Right lung (tissue), 2 donors: ENCODE measurements at regions not wholly inside any gene's neighbourhood (a gene's known extent, or its start where the extent isn't known, plus 50 kb on each side); places are given as distances from the start of the nearest gene placed in this dataset.
"Not testable (repeated sequence)": the region's sequence is repeated elsewhere in the genome, so short reads cannot be mapped to it uniquely, and the experiment has no call there.

Experiments
- DNase-seq, 2 donors: peaks; one replicate each; pipeline ENCODE4 v3.0.0-alpha.2; 2013

GRCh38 chr7:94174375-94174774, 170.2 kb upstream of the BET1 start:
- DNase-seq: no peak

DNA sequence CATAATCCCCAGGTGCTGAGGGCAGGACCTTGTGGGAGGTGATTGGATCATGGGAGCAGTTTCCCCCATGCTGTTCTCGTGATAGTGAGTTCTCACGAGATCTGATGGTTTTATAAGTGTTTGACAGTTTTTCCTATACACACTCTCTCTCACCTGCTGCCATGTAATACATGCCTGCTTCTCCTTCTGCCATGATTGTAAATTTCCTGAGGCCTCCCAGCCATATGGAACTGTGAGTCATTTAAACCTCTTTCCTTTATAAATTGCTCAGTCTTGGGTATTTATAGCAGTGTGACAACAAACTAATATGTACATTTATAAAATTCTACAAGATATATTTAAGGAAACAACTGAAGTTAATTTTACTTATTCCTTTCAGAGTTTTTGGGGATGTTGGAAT, 170.8 kb upstream of the BET1 start:
- no peak for DNase-seq

DNA sequence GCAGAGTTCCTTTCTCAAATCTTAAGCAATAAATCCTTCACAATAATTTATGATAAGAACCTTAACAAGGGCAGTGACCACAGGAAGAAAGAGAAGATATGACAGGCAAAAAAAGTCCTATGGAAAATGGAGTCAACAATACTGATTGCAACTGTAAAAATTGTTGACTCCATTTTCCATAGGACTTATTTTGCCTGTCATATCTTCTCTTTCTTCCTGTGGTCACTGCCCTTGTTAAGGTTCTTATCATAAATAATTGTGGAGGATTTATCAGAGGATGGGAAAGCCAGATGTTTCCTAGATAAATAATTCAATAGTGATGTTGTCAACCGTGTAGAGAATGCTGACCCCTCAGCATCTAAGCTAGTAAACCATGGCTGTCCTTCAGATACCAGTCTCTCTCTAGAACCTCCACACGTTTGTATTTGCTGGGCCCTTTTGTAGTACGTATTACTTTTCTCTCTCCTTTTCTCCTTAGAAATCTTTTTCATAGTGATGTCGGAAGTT, 172.6 kb upstream of the BET1 start:
- no peak for DNase-seq

DNA sequence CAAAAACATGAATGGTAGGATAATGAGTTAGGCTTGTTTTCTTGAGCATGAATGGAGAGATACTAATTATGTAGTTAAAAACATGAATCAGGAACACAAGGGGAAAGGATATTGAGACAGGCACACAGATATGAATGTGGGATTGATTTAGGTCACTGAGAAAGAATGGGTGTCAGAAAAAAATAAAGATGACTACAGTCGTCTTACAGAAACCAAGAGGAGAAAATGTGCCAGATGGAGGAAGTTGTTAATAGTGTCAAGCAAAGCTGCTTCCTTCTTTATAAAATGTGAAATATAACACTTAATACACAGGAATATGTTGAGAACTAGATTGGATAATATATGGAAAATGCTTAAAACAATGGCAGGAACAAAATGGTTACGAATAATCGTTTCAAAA, 173.3 kb upstream of the BET1 start:
- no peak for DNase-seq

GRCh38 chr7:94178230-94178629, 174.1 kb upstream of the BET1 start:
- DNase-seq: no peak

DNA sequence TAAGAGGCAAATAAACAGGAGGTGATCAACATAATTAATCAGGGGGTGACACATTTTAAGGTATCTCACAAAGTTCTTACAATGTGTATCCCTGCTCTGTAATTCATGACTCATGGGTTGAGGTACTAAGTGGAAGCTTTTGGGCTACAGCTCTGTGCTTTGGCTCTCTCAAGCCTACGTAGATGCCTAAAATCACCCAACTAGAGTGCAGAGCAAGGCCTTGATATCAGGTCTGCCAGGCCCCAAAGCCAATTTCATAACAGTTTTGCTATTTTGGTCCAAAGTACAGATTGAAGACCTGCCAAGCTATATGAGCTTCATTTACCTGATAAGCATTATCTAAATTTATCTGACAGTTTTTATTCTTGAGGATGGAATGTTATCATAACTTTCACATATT, 175.3 kb upstream of the BET1 start:
- no peak for DNase-seq

- no peak for DNase-seq
Measured at GRCh38 chr7:94182066-94182465, 177.9 kb upstream of the BET1 start.

DNA sequence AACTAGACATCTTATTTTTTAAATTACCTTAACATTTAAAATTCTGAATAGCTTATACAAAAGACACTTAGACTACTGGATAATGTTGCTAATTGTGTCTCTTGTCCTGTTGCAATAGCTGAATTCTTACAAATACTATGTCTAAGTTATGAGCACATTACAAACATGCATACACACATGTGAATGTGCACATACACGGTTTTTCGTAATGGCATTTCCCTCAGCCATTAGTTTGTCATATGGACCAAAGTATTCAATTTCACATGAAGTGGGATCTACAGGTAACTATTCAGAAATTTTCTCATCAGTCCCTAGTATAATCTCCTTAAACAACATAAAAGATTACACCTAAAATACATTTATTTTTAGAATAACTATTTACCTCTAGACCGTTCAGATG, 178.6 kb upstream of the BET1 start:
- DNase-seq: no peak

GRCh38 chr7:94183289-94183749, 179.2 kb upstream of the BET1 start:
- DNase-seq: peak; percentile 39 to 49

GRCh38 chr7:94183891-94184290, 179.7 kb upstream of the BET1 start:
- no peak for DNase-seq

GRCh38 chr7:94188350-94188749, 184.2 kb upstream of the BET1 start:
- DNase-seq: no peak

- peak; percentile 57 to 67 for DNase-seq
Measured at GRCh38 chr7:94190599-94191061, 186.5 kb upstream of the BET1 start.

GRCh38 chr7:94194426-94194825, 190.3 kb upstream of the BET1 start:
- not testable (repeated sequence) for DNase-seq

DNA sequence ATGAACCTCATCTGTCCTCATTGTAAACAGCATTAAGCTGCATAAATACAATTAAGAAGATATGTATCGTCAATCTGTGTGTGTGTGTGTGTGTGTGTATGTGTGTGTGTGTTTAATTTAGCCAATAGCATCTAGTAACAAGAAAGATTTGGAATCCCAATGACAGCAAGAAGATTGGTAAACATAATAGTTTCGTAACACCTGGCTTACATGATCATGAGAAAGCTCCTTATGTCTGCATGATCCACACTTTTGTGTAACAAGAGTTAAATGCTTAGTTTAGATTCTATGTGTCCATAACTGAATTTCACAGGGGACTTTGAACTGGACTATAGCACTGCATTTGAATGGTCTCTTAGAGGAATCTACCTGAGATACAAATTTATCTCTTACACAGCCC, 191.0 kb upstream of the BET1 start:
- no peak for DNase-seq

GRCh38 chr7:94195813-94196212, 191.7 kb upstream of the BET1 start:
- DNase-seq: no peak

DNA sequence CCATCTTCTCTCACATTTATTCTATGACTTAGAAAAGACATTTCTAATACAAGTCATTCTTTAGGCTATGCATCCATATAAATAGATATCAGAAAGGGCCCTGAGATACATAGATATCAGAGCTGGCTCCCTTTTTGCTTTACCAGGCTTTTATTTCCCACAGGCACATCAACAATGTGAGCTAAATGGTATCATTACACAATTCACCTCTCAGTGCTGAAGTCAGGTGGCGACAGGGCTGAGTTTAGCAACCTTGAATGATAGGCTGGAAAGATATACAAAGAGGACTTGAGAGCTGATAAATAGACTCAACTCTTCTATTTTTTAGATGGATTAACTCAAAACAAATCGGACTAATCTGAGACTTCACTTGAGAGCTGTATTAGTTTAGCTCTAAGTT, 189.2 kb upstream of the COL1A2 start:
- no peak for DNase-seq

- no peak for DNase-seq
Measured at GRCh38 chr7:94206295-94206694, 188.4 kb upstream of the COL1A2 start.

DNA sequence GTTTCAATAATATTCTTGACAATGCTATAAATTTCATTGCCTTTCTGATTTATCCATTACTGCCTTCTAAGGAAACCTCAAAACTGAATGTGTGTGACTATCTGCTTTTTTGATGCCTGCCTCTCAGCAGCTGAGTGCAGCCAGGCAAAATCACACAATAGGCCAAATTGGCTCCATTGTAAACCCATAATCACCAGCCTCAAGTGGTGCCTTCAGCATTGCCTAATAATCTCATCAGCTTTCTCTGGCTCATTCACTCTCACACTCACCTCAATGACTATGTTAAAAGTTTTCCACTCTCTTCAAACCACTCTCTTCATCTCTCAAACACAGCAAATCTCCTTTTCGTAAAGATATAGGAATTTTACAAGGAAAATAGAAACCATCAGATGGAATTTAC, 182.5 kb upstream of the COL1A2 start:
- no peak for DNase-seq

- no peak for DNase-seq
Measured at GRCh38 chr7:94216944-94217461, 177.7 kb upstream of the COL1A2 start.

DNA sequence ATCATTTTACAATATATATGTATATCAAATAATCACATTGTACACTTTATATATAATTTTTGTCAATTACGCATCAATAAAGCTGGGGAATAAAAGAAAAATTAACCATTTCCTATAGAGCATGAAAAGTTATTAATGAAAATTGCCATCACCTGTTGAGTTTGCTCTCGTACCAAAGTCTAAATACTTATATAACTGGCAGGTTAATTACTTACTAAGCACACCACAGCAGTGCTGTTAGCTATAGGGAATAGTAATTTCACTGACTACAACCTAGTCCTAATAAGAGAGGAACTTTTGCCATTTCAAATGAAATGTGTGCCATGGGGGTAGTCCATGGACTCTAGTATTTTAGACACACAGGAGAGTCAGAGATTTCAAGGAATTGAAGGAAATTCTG, 176.9 kb upstream of the COL1A2 start:
- no peak for DNase-seq

DNA sequence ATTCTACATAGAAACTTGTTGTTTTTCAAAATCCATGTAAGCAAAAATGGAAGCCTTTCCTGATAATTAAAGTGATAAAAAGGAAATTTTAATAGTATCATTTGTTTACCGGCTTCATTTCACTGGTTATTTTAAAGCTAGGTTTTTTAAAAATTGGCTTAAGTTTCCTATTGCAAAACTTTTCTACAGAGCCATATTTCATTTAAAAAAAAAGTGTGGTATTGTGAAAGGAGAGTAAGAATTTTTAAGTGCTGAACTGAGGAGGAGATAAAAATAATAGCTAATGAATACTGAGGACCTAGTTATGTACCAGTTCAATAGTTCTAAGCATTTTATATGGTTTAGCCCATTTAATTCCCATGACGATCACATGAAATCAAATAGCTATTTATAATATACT, 172.2 kb upstream of the COL1A2 start:
- no peak for DNase-seq

GRCh38 chr7:94223375-94224084, 171.2 kb upstream of the COL1A2 start:
- DNase-seq: no peak

DNA sequence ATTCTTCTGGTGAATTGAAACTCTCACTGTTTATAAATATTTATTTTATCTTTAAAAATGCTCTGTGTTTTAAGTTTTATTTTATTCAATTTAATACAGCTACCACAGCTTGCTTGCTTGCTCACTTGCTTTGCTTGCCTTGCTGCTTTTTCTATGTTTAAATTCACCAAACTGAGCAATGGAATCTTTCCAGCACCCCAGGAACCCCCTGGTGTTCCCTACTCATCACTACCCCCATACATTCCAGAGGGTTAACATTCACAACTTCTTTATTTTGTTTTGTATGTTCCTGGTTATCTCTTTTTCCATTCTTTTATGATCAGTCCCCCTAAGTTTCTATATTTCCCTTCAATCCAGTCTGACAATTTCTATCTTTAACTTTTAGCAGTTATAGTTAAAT, 166.5 kb upstream of the COL1A2 start:
- no peak for DNase-seq

GRCh38 chr7:94228678-94229077, 166.0 kb upstream of the COL1A2 start:
- no peak for DNase-seq
